ENCODE measurements at regions not wholly inside any gene's neighbourhood (a gene's known extent, or its start where the extent isn't known, plus 50 kb on each side); places are given as distances from the start of the nearest gene placed in this dataset.

GRCh38 chr10:104563051-104563450 lies 78.0 kb upstream of the SORCS3 start:
- H3K27ac Mint-ChIP-seq (ENCODE audit: low read depth, unreplicated experiment), result no peak overlapping the region
- ChIA-PET POLR2A (no interaction called here), CTCF (interaction anchor here (0.6 to 1.0 kb wide), 3 partner anchors 18 to 639 kb away, joined by 3 read pairs; no protein-coding TSS in a partner anchor)
- H3K4me3 Mint-ChIP-seq (ENCODE audit: unreplicated experiment), result no peak overlapping the region
- no peak for DNase-seq (ENCODE audit: unreplicated experiment)
- H3K27me3 Mint-ChIP-seq (ENCODE audit: insufficient read depth, unreplicated experiment), result peaks cover 37% of the 10 kb centered on the region
- peaks cover 7% of the 10 kb centered on the region for H3K4me1 Mint-ChIP-seq (ENCODE audit: insufficient read depth, unreplicated experiment)
- TF ChIP-seq, protein P1, sequence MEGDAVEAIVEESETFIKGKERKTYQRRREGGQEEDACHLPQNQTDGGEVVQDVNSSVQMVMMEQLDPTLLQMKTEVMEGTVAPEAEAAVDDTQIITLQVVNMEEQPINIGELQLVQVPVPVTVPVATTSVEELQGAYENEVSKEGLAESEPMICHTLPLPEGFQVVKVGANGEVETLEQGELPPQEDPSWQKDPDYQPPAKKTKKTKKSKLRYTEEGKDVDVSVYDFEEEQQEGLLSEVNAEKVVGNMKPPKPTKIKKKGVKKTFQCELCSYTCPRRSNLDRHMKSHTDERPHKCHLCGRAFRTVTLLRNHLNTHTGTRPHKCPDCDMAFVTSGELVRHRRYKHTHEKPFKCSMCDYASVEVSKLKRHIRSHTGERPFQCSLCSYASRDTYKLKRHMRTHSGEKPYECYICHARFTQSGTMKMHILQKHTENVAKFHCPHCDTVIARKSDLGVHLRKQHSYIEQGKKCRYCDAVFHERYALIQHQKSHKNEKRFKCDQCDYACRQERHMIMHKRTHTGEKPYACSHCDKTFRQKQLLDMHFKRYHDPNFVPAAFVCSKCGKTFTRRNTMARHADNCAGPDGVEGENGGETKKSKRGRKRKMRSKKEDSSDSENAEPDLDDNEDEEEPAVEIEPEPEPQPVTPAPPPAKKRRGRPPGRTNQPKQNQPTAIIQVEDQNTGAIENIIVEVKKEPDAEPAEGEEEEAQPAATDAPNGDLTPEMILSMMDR (IDR thresholded peaks at IDR 0.05; ENCODE audit: unreplicated experiment), result no peak
- no TSS peak for BruUV-seq (replicated peaks)
- intact Hi-C loops (cut with micrococcal nuclease), result no loop called here
- H3K36me3 Mint-ChIP-seq (ENCODE audit: insufficient read depth, unreplicated experiment), result no peaks in the 10 kb centered on the region
- no peaks in the 10 kb centered on the region for H3K9me3 Mint-ChIP-seq (ENCODE audit: unreplicated experiment)

- intact Hi-C loops (cut with micrococcal nuclease), result no loop called here
- peaks cover 37% of the 10 kb centered on the region for H3K27me3 Mint-ChIP-seq (ENCODE audit: insufficient read depth, unreplicated experiment)
- H3K36me3 Mint-ChIP-seq (ENCODE audit: insufficient read depth, unreplicated experiment), result no peaks in the 10 kb centered on the region
- no peak overlapping the region for H3K4me3 Mint-ChIP-seq (ENCODE audit: unreplicated experiment)
- TF ChIP-seq, protein P1 (IDR thresholded peaks at IDR 0.05; ENCODE audit: unreplicated experiment), result no peak
- ChIA-PET POLR2A (no interaction called here), CTCF (interaction anchor here (0.6 to 0.8 kb wide), 2 partner anchors 24 to 638 kb away, joined by 3 read pairs; no protein-coding TSS in a partner anchor)
- peaks cover 7% of the 10 kb centered on the region for H3K4me1 Mint-ChIP-seq (ENCODE audit: insufficient read depth, unreplicated experiment)
- BruUV-seq (replicated peaks), result no TSS peak
- H3K27ac Mint-ChIP-seq (ENCODE audit: low read depth, unreplicated experiment), result no peak overlapping the region
- H3K9me3 Mint-ChIP-seq (ENCODE audit: unreplicated experiment), result no peaks in the 10 kb centered on the region
- no peak for DNase-seq (ENCODE audit: unreplicated experiment)
Measured at GRCh38 chr10:104563548-104563947, 77.5 kb upstream of the SORCS3 start.

- peaks cover 19% of the 10 kb centered on the region for H3K9me3 Mint-ChIP-seq (ENCODE audit: unreplicated experiment)
- H3K27me3 Mint-ChIP-seq (ENCODE audit: insufficient read depth, unreplicated experiment), result no peaks in the 10 kb centered on the region
- TF ChIP-seq, protein P1 (IDR thresholded peaks at IDR 0.05; ENCODE audit: unreplicated experiment), result no peak
- no peak for DNase-seq (ENCODE audit: unreplicated experiment)
- H3K4me1 Mint-ChIP-seq (ENCODE audit: insufficient read depth, unreplicated experiment), result no peaks in the 10 kb centered on the region
- ChIA-PET CTCF (interaction anchor here (2.4 kb wide), 1 partner anchor 168 kb away, joined by 10 read pairs; no protein-coding TSS in a partner anchor), POLR2A (no interaction called here)
- intact Hi-C loops (cut with micrococcal nuclease), result no loop called here
- BruUV-seq (replicated peaks), result no TSS peak
- H3K27ac Mint-ChIP-seq (ENCODE audit: low read depth, unreplicated experiment), result no peak overlapping the region
- H3K4me3 Mint-ChIP-seq (ENCODE audit: unreplicated experiment), result no peak overlapping the region
- H3K36me3 Mint-ChIP-seq (ENCODE audit: insufficient read depth, unreplicated experiment), result no peaks in the 10 kb centered on the region
Measured at GRCh38 chr10:104574427-104574826, 66.7 kb upstream of the SORCS3 start.

DNA sequence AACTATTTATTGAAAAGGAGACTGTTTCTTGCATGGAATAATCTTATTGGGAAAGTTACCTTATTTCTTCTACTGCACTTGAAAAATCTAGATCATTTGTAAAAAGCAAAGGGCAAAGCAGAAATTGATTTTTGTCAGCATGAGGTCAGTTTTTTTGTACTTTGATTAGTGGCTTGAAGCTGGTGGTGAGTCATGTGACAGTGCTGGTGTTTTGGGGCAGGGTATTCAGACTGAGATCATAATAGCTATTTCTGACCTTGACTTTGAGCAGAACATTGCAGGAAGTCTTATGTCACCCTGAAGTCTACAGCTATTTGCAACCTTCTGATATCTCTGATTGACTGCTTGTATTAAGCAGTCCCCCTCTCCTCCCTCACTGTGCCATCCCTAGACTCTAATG lies 66.3 kb upstream of the SORCS3 start:
- Mint-ChIP-seq H3K4me3 (ENCODE audit: unreplicated experiment) (no peak overlapping the region), H3K4me1 (ENCODE audit: insufficient read depth, unreplicated experiment) (no peaks in the 10 kb centered on the region), H3K9me3 (ENCODE audit: unreplicated experiment) (peaks cover 15% of the 10 kb centered on the region), H3K27me3 (ENCODE audit: insufficient read depth, unreplicated experiment) (no peaks in the 10 kb centered on the region), H3K27ac (ENCODE audit: low read depth, unreplicated experiment) (no peak overlapping the region), H3K36me3 (ENCODE audit: insufficient read depth, unreplicated experiment) (no peaks in the 10 kb centered on the region)
- DNase-seq (ENCODE audit: unreplicated experiment), result no peak
- intact Hi-C loops (cut with micrococcal nuclease), result no loop called here
- CTCF ChIA-PET, result interaction anchor here (2.4 kb wide), 1 partner anchor 168 kb away, joined by 10 read pairs; no protein-coding TSS in a partner anchor
- BruUV-seq (replicated peaks), result no TSS peak
- POLR2A ChIA-PET, result no interaction called here
- TF ChIP-seq, protein P1 (IDR thresholded peaks at IDR 0.05; ENCODE audit: unreplicated experiment), result no peak
